ENCODE measurements at regions not wholly inside any gene's neighbourhood (a gene's known extent, or its start where the extent isn't known, plus 50 kb on each side); places are given as distances from the start of the nearest gene placed in this dataset.
A peak's percentile ranks its signal among the peaks of the same experiment; 100 is the strongest.

DNA sequence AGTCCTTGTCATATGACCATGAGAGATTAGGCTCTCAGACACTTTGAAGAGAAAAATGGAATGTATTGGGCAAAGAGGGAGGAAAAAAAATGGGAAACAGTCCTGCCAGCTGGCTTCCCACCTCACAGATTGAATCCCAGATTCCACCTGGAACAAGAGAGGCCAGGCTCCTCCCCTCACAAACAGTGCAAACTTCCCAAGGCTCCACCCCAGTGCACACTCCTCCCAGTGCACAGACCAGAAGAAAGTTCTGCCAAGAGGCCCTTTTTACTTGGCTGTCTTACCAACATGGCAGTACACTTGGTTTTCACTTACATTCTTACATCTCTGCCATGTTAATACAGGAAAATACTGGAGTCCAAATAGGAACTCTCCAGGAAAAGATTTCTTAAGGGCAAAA lies 202.3 kb downstream of the AHR start:
- peaks cover 0 to 5% (median 3%) of the 10 kb centered on the region in 4 donors for H3K4me1 ChIP-seq
- no peaks in the 10 kb centered on the region for H3K9me3 ChIP-seq
- TF ChIP-seq, protein P1, sequence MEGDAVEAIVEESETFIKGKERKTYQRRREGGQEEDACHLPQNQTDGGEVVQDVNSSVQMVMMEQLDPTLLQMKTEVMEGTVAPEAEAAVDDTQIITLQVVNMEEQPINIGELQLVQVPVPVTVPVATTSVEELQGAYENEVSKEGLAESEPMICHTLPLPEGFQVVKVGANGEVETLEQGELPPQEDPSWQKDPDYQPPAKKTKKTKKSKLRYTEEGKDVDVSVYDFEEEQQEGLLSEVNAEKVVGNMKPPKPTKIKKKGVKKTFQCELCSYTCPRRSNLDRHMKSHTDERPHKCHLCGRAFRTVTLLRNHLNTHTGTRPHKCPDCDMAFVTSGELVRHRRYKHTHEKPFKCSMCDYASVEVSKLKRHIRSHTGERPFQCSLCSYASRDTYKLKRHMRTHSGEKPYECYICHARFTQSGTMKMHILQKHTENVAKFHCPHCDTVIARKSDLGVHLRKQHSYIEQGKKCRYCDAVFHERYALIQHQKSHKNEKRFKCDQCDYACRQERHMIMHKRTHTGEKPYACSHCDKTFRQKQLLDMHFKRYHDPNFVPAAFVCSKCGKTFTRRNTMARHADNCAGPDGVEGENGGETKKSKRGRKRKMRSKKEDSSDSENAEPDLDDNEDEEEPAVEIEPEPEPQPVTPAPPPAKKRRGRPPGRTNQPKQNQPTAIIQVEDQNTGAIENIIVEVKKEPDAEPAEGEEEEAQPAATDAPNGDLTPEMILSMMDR (IDR thresholded peaks at IDR 0.05) = no peak
- TF ChIP-seq EP300 (IDR thresholded peaks at IDR 0.05; ENCODE audit: low read depth) (no peak), POLR2AphosphoS5 (IDR thresholded peaks at IDR 0.05) (no peak), POLR2A (IDR thresholded peaks at IDR 0.05) (no peak)
- no peak for DNase-seq
- H3K27me3 ChIP-seq = no peaks in the 10 kb centered on the region
- H3K4me3 ChIP-seq = no peak overlapping the region
- in situ Hi-C loops (cut with MboI; ENCODE audit: low pct_ligation_motif_present in 1 of 4, low pct_unique_long_range_greater_than_20kb in 1 of 4, low sequenced_read_pairs in 3 of 4) = no loop called here
- H3K27ac ChIP-seq = no peak overlapping the region
- intact Hi-C loops (cut with DNase I; ENCODE audit: low total_unique reads) = no loop called here
- no peaks in the 10 kb centered on the region for H3K36me3 ChIP-seq

GRCh38 chr7:17501441-17502212 lies 203.2 kb downstream of the AHR start:
- no peak overlapping the region for H3K27ac ChIP-seq
- H3K4me3 ChIP-seq = no peak overlapping the region
- no peaks in the 10 kb centered on the region for H3K36me3 ChIP-seq
- whole genome bisulfite sequencing, 2 donors (ENCODE audit: low coverage in 1 of 2) = 76 to 100% methylated on average over 1 of the region's 1 CpG
- peaks cover 0 to 12% (median 4%) of the 10 kb centered on the region in 4 donors for H3K4me1 ChIP-seq
- TF ChIP-seq POLR2AphosphoS5 (IDR thresholded peaks at IDR 0.05) (no peak), EP300 (IDR thresholded peaks at IDR 0.05; ENCODE audit: low read depth) (no peak), POLR2A (IDR thresholded peaks at IDR 0.05) (no peak)
- TF ChIP-seq, protein P1 (IDR thresholded peaks at IDR 0.05) = no peak
- DNase-seq = no peak
- H3K9me3 ChIP-seq = no peaks in the 10 kb centered on the region
- intact Hi-C loops (cut with DNase I; ENCODE audit: low total_unique reads) = no loop called here
- no peaks in the 10 kb centered on the region for H3K27me3 ChIP-seq
- in situ Hi-C loops (cut with MboI; ENCODE audit: low pct_ligation_motif_present in 1 of 4, low pct_unique_long_range_greater_than_20kb in 1 of 4, low sequenced_read_pairs in 3 of 4) = no loop called here

DNA sequence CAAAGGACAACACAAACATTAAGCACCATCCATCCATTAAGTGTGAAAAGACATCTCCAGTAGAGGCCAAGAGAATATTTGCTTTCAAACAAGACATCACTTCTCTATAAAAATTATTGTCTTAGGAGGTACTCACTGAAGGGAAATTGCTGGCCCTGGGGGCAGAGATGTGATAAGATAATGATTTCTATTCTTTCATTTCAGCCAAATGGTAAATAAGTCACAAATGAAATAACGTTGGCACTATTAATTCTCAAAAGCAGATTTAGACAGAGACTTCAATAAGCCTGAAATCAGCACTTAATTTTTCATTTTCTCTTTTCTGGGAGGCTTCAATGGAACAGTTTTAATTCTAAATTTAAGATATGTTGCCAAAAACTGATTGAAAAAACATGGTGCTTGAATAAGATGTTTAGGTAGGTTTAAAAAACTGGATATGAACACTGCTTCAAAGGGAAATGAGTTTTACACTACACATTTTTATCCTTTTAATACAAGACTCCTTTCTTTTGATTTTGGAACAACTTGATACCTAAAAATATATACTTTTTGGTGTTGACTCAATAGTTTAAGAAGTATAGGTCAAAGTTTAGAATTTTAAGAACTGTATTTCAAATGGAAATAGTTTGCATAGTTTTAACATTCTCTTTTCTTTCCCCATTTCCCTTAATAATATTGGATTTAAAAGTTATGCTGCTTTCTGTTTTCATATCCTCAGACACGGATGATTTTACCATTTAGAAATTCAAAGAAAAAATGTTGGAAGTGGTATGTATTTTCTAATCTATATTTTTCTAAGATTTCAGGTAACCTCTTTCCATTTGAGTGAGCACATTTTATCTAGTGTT lies 204.0 kb downstream of the AHR start:
- no peak for DNase-seq
- Histone ChIP-seq H3K4me1 (peaks cover 0 to 15% (median 4%) of the 10 kb centered on the region in 4 donors), H3K27me3 (no peaks in the 10 kb centered on the region), H3K27ac (no peak overlapping the region), H3K36me3 (no peaks in the 10 kb centered on the region), H3K4me3 (no peak overlapping the region), H3K9me3 (no peaks in the 10 kb centered on the region)
- in situ Hi-C loops (cut with MboI; ENCODE audit: low pct_ligation_motif_present in 1 of 4, low pct_unique_long_range_greater_than_20kb in 1 of 4, low sequenced_read_pairs in 3 of 4) (no loop called here), intact Hi-C loops (cut with DNase I; ENCODE audit: low total_unique reads) (no loop called here)
- TF ChIP-seq POLR2AphosphoS5 (IDR thresholded peaks at IDR 0.05) = no peak
- 62 to 69% methylated on average over 2 of the region's 2 CpGs for WGBS, 2 donors (ENCODE audit: low coverage in 1 of 2)

- H3K27me3 ChIP-seq = no peaks in the 10 kb centered on the region
- no peak overlapping the region for H3K4me3 ChIP-seq
- WGBS, 2 donors (ENCODE audit: low coverage in 1 of 2) = 13 to 19% methylated on average over 2 to 3 of the region's 3 CpGs
- DNase-seq = peak; percentile 29
- H3K9me3 ChIP-seq = no peaks in the 10 kb centered on the region
- H3K36me3 ChIP-seq = no peaks in the 10 kb centered on the region
- intact Hi-C loops (cut with DNase I; ENCODE audit: low total_unique reads) (no loop called here), in situ Hi-C loops (cut with MboI; ENCODE audit: low pct_ligation_motif_present in 1 of 4, low pct_unique_long_range_greater_than_20kb in 1 of 4, low sequenced_read_pairs in 3 of 4) (no loop called here)
- TF ChIP-seq POLR2AphosphoS5 (IDR thresholded peaks at IDR 0.05) (peak in 1 of 3 donors; percentile 18), EP300 (IDR thresholded peaks at IDR 0.05; ENCODE audit: low read depth) (no peak)
- H3K27ac ChIP-seq = peak overlapping the region in 1 of 4 donors; percentile 2
- peaks cover 0 to 15% (median 4%) of the 10 kb centered on the region in 4 donors for H3K4me1 ChIP-seq
These were observed 207.6 kb downstream of the AHR start for GRCh38 chr7:17506095-17506494.

- Histone ChIP-seq H3K4me1 (peaks cover 0 to 17% (median 4%) of the 10 kb centered on the region in 4 donors), H3K36me3 (no peaks in the 10 kb centered on the region), H3K27me3 (no peaks in the 10 kb centered on the region), H3K4me3 (no peak overlapping the region), H3K9me3 (no peaks in the 10 kb centered on the region), H3K27ac (peak overlapping the region in 1 of 4 donors; percentile 2)
- TF ChIP-seq, protein P1 (IDR thresholded peaks at IDR 0.05) = no peak
- TF ChIP-seq EP300 (IDR thresholded peaks at IDR 0.05; ENCODE audit: low read depth) = no peak
- TF ChIP-seq POLR2A (IDR thresholded peaks at IDR 0.05) = no peak
- TF ChIP-seq POLR2AphosphoS5 (IDR thresholded peaks at IDR 0.05) = no peak
- in situ Hi-C loops (cut with MboI; ENCODE audit: low pct_ligation_motif_present in 1 of 4, low pct_unique_long_range_greater_than_20kb in 1 of 4, low sequenced_read_pairs in 3 of 4) = no loop called here
- DNase-seq = no peak
- intact Hi-C loops (cut with DNase I; ENCODE audit: low total_unique reads) = no loop called here
- WGBS, 2 donors (ENCODE audit: low coverage in 1 of 2) = 64 to 80% methylated on average over 2 of the region's 2 CpGs
These were observed 208.1 kb downstream of the AHR start for GRCh38 chr7:17506596-17506995.
